ENCODE measurements at regions not wholly inside any gene's neighbourhood (a gene's known extent, or its start where the extent isn't known, plus 50 kb on each side); places are given as distances from the start of the nearest gene placed in this dataset.

- DNase-seq (ENCODE audit: low spot score), result no peak
These were observed 136.0 kb upstream of the PABPC4L start for GRCh38 chr4:134337574-134337973.

- no peak for DNase-seq (ENCODE audit: low spot score)
These were observed 127.2 kb upstream of the PABPC4L start for GRCh38 chr4:134328741-134329140.

- no peak for DNase-seq (ENCODE audit: low spot score)
These were observed 125.9 kb upstream of the PABPC4L start for GRCh38 chr4:134327274-134328122.

GRCh38 chr4:134326866-134327265, 125.3 kb upstream of the PABPC4L start:
- no peak for DNase-seq (ENCODE audit: low spot score)

- DNase-seq (ENCODE audit: low spot score), result no peak
These were observed 122.6 kb upstream of the PABPC4L start for GRCh38 chr4:134324179-134324578.

GRCh38 chr4:134320048-134320447, 118.5 kb upstream of the PABPC4L start:
- DNase-seq (ENCODE audit: low spot score), result no peak

GRCh38 chr4:134313591-134313990, 112.0 kb upstream of the PABPC4L start:
- no peak for DNase-seq (ENCODE audit: low spot score)

GRCh38 chr4:134309715-134310114, 108.1 kb upstream of the PABPC4L start:
- no peak for DNase-seq (ENCODE audit: low spot score)

- DNase-seq (ENCODE audit: low spot score), result no peak
These were observed 107.3 kb upstream of the PABPC4L start for GRCh38 chr4:134308910-134309309.

- DNase-seq (ENCODE audit: low spot score), result no peak
These were observed 96.7 kb upstream of the PABPC4L start for GRCh38 chr4:134298313-134298712.

- DNase-seq (ENCODE audit: low spot score), result no peak
These were observed 96.2 kb upstream of the PABPC4L start for GRCh38 chr4:134297765-134298164.

- no peak for DNase-seq (ENCODE audit: low spot score)
These were observed 81.1 kb upstream of the PABPC4L start for GRCh38 chr4:134282680-134283079.

GRCh38 chr4:134278675-134279074, 77.1 kb upstream of the PABPC4L start:
- DNase-seq (ENCODE audit: low spot score), result no peak

GRCh38 chr4:134276476-134276875, 74.9 kb upstream of the PABPC4L start:
- no peak for DNase-seq (ENCODE audit: low spot score)

GRCh38 chr4:134260126-134260525, 58.5 kb upstream of the PABPC4L start:
- DNase-seq (ENCODE audit: low spot score), result no peak
